ENCODE measurements at regions not wholly inside any gene's neighbourhood (a gene's known extent, or its start where the extent isn't known, plus 50 kb on each side); places are given as distances from the start of the nearest gene placed in this dataset.
"Not testable (repeated sequence)": the region's sequence is repeated elsewhere in the genome, so short reads cannot be mapped to it uniquely, and the experiment has no call there.

- DNase-seq: no peak
Measured at GRCh38 chr12:38484821-38485449, 168.4 kb downstream of the ALG10B start.

GRCh38 chr12:38488866-38489265 lies 172.3 kb downstream of the ALG10B start:
- DNase-seq: no peak

DNA sequence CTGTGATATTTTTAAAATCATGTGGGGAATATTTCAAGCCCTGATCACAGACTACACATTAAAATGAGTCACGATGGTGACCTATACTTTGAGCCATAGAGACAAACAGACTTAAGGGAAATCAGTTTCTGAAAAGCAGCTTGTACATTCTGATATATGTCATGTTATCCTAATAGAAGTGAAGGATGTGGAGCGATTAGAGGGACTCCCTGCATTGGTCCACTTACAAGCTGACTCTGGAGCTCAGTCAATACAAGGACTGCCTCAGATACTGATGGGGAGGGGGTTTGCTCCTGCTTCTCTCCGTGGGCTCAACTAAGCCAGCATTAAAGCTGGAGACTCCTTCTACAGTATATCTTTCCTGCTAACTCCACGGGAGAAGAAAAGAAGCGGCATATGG lies 173.5 kb downstream of the ALG10B start:
- no peak for DNase-seq

DNA sequence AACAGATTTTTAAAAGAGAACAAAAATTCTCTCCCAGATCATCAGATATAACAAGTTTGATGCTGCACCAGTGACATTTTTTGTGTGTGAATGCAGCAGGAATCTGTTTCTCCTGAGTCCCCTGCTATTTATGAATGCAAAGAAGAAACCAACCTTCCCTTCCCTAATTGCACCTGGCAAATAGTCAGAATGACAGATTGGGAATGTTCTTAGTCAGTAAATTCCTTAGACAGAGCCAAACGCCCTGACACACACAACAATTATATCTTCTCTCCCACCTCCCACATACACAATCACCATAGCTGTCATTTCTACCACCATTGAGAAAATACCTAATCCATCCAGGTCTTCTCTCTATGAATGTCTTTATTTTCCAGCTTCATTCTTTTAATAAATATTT lies 174.4 kb downstream of the ALG10B start:
- DNase-seq: no peak

GRCh38 chr12:38501481-38501880 lies 184.9 kb downstream of the ALG10B start:
- DNase-seq: no peak

GRCh38 chr12:38501991-38502390 lies 185.4 kb downstream of the ALG10B start:
- no peak for DNase-seq

- no peak for DNase-seq
Measured at GRCh38 chr12:38502415-38502814, 185.8 kb downstream of the ALG10B start.

DNA sequence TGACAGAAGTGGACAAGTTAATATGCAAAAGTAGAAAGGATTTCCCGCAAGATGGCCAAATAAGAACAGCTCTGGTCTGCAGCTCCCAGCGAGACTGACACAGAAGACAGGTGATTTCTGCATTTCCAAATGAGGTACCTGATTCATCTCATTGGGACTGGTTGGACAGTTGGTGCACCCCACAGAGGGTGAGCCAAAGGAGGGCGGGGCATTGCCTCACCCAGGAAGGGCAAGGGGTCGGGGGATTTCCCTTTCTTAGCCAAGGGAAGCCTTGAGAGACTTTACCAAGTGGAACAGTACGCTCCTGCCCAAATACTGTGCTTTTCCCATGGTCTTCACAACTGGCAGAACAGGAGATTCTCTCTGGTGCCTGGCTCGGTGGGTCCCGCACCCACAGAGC lies 191.3 kb downstream of the ALG10B start:
- no peak for DNase-seq

DNA sequence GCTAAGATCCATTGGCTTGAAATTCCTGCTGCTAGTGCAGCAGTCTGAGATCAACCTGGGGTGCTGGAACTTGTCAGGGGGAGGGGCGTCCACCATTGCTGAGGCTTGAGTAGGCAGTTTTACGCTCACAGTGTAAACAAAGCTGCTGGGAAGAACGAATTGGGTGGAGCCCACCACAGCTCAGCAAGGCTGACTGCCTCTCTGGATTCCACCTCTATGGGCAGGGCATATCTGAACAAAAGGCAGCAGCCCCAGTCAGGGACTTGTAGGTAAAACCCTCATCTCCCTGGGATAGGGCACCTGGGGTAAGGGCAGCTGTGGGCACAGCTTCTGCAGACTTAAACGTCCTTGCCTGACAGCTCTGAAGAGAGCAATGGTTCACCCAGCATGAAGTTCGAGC lies 191.7 kb downstream of the ALG10B start:
- no peak for DNase-seq

- DNase-seq: no peak
Measured at GRCh38 chr12:38515912-38516311, 199.3 kb downstream of the ALG10B start.

- DNase-seq: no peak
Measured at GRCh38 chr12:38516418-38516817, 199.8 kb downstream of the ALG10B start.

DNA sequence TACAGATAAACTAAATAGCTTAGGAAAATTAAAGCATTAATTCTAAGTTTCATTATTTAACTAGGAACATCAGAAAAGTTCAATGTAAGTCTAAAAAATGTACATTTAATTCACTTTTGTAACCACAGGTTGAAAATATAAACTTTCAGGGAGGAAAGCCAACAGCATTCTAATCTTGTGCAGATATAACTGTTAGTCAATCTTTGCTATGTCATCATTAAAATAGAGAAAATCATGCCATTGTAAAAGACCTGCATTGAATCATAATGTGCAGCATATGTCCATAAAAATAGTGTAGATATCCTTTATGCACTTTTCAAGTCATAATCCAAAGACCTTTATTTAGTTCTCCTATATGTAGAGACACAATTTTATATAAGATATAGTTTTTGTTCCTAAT lies 207.3 kb downstream of the ALG10B start:
- no peak for DNase-seq

- DNase-seq: no peak
Measured at GRCh38 chr12:38527631-38528030, 211.1 kb downstream of the ALG10B start.

DNA sequence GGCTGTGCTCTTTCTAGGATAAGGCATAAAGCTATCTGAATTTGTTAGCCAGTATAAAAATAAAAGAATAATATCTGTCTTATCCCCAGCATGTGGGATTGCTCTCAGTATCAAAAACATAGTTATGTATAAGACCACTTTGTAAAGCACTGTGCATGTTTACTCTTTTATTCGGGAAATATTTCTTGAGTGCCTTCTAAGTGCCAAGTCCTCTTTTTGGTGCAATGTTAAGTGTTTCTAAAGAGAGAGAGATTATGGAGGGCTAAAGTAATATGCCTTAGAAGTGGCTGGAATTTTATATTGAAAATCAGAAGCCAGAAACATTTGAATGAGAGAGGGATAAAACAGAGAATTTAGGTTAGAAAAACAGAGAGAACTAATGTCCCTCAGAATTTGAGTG lies 212.0 kb downstream of the ALG10B start:
- DNase-seq: no peak

GRCh38 chr12:38529281-38529680 lies 212.7 kb downstream of the ALG10B start:
- DNase-seq: not testable (repeated sequence)

DNA sequence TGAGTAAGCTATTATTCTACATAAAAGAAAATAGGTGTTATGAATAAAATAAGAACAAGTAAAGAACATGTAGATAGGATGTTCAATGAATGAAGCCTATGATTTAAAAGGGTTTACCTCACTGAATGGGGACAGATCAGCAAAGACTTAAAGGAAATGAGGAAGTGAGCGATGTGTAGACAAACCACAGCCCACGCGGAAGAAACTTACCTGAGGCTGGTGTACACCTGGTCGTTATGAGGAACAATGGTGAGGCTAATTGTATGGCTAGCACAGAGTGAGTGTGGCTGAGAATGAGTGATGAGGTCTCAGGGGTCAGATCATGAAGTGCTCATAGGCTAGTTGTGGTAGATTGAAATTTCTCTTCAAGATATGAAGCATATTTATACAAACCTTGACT lies 221.7 kb downstream of the ALG10B start:
- DNase-seq: no peak

DNA sequence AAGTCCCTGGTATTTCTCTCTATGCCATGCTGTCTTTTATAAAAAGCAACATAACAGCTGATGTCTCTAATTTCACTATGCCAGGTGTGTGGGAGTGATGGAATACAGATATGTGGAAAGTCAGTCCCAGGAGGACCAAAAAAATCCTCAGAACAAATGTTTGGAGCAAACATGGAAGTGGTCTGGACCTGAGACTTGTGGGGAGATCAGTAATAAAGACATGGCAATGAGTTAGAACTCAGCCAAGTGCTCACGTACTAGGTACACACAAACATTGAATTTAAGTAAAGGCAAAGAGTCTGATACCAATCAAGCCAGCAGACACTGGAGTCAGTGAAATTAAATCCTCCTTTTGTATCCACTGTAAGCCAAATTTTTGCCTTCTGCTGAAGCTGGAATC lies 223.6 kb downstream of the ALG10B start:
- DNase-seq: no peak

DNA sequence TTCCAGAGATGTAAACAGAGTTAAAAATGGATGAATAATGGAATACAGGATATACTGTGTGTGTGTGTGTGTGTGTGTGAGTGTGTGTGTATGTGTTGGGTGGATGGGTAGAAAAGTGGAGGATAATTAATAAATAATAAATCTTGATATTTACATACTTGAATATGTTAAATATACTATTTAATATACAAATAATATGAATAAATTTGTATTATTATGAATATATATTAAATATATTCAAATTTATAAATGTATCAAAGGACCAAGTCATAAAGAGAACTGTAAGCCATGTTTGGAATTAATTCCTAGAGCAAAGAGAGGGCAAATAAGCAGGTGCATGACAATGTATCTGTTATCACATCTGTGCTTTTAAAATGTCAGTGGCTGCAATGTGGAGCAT lies 225.3 kb downstream of the ALG10B start:
- DNase-seq: no peak

GRCh38 chr12:38543151-38543550 lies 226.6 kb downstream of the ALG10B start:
- DNase-seq: no peak

DNA sequence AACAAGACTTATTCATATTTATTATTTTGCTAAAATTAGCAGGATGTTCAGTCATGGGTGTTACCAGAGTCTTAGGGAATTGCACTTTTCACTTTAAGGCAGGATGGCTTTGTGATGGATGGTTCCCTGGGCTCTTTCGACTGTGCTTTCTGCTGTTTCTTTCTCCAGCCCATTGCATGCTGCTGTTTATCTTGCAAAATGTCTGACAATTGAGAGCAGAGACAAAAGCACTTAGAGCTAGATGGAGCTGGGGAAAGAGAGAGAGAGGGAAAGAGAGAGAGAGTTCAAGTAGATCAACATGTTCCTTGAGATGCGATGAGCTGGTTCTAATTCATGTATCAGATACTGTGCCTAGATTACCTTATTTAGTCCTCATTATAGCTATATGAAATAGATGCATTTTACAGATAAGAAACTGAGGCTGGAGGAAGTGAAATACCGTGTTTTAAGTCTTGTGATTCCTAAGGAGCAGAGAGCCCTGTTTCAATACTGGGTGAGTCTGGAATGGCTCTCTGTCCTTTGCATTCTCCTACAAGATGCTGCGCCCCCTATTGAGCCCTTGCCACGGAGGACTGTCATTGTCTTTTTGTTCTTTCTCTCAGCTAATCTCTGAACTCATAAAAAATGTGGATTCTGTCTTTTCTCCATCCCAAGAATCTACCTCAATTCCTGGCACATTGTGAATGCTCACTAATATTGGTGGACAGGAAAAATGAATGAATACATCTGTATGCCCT lies 227.9 kb downstream of the ALG10B start:
- no peak for DNase-seq

GRCh38 chr12:38547586-38547985 lies 231.0 kb downstream of the ALG10B start:
- no peak for DNase-seq

GRCh38 chr12:38555620-38556591 lies 239.3 kb downstream of the ALG10B start:
- no peak for DNase-seq

- DNase-seq: no peak
Measured at GRCh38 chr12:38556647-38557046, 240.1 kb downstream of the ALG10B start.

GRCh38 chr12:38585086-38585485 lies 268.5 kb downstream of the ALG10B start:
- DNase-seq: no peak

All from NCI-H1092 (cell line).